ENCODE measurements at regions not wholly inside any gene's neighbourhood (a gene's known extent, or its start where the extent isn't known, plus 50 kb on each side); places are given as distances from the start of the nearest gene placed in this dataset.
"Not testable (repeated sequence)": the region's sequence is repeated elsewhere in the genome, so short reads cannot be mapped to it uniquely, and the experiment has no call there.

DNA sequence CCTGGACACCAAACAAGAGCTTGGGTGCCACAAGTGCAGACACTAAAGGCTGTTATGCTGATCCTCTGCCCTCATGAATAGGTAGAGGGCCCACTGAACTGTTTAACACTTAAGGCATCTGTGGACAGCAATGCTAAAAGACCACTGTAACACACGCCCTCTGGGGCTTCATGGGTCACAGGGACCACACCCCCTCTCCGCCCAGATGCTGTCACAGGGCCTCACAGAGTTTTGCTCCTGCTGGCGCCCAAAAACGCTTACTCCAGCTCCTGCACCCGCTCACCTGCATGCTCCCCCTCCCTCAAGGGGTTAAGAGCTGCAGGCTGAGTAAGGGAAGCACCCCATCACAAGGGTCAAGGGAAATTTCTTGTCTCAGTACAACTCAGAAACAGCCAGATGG is 141.8 kb upstream of the NUDT4 start:
- no peak for DNase-seq (ENCODE audit: extremely low read depth, low read depth, low spot score)

DNA sequence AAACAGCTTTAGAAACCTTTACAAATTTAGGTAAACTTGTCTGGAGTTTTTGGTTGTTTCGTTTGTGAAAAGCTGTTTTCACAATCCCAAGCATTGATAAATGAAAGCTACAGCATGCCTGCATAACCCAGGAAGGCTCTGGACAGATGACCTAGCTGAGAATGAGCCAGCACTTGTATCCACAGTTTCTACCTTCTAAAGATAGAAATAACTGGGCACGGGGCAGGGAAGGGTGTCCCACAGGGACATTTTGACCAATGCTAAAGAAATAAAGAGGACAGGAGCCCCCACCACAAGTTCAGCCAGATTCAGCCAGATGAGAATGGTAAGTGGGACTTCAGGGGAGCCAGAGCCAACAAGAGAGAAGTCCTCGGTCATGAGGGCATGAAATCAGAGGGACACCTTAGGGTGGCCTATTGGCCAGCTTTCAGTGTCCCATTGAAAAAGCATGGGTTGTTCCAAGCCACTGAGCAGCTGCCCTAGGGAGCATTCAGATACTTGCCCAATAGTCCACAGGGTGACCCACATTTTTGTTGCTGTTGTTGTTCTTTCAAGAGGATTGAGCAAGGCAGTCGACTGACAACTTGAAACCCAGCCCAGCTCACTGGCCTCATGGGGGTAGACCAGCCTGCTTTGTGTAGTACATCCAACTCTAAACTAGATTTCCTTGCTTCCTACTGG is 140.3 kb upstream of the NUDT4 start:
- no peak for DNase-seq (ENCODE audit: extremely low read depth, low read depth, low spot score)

DNA sequence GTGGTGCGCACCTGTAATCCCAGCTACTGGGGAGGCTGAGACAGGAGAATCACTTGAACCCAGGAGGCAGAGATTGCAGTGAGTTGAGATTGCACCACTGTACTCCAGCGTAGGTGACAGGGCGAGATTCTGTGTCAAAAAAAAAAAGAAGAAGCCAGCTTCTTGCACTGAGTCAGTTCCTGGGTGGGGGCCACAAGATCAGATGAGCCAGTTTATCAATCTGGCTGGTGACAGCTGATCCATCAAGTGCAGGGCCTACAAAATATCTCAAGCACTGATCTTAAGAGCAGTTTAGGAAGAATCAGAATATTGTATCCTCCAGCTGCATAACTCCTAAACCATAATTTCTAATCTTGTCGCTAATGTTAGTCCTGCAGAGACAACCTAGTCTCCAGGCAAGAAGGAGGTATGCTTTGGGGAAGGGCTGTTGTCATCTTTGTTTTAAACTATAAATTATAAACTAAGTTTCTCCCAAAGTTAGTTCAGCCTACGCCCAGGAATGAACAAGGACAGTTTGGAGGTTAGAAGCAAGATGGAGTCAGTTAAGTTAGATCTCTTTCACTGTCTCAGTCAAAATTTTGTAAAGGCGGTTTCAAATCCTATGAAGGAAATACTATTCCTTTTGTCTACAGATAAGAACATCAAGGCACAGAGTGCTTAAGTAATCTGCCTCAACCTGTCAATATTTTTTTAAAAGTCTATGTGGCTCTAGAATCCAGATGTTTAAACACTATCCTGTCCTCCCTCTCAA is 139.0 kb upstream of the NUDT4 start:
- not testable (repeated sequence) for DNase-seq (ENCODE audit: extremely low read depth, low read depth, low spot score)

DNA sequence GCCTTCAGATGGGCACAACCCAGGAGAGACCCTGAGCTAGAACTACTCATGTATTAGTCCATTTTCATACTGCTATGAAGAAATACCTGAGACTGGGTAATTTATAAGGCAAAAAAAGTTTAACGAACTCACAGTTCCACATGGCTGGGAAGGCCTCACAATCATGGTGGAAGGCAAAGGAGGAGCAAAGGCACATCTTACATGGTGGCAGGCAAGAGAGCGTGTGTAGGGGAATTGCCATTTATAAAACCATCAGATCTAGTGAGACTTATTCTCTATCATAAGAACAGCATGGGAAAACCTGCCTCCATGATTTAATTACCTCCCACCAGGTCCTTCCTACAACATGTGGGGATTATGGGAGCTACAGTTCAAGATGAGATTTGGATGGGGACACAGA is 137.9 kb upstream of the NUDT4 start:
- not testable (repeated sequence) for DNase-seq (ENCODE audit: extremely low read depth, low read depth, low spot score)

DNA sequence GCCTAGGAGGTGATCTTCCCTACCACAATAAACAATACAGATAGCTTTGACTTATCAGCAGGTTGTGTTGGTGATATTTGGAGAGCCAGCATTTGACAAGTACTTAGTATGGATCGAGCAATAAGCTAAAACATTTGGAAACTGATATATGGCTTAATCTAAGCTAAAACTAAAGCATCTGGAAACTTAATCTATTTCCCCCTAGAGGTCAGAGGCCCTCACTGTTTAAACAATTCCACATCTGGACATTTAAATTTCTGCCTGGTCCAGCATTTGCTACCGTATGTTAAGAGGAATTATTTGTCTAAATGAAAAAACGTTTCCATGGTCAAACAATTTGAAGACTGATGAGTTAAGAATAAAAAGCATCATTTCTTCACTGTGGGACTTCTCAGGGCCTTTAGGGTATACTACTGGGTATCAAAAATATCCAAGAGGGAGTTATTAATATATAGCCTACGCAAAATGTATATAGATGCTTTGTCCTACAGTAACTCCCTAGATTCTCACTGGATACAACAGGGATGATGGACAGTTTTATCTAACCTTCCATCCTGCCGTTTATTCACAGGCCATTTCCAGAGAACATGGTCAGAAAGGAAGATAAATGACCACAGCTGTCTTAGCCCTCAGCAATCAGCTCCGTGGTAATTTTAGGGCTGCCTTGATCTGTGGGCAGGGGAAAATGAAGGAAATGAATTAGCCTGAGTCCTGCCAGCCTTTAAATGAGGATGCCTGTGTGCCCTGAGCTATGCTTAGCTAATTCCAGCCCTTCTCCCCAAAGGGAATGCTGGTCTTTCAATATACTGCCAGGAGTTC is 135.4 kb upstream of the NUDT4 start:
- no peak for DNase-seq (ENCODE audit: extremely low read depth, low read depth, low spot score)

DNA sequence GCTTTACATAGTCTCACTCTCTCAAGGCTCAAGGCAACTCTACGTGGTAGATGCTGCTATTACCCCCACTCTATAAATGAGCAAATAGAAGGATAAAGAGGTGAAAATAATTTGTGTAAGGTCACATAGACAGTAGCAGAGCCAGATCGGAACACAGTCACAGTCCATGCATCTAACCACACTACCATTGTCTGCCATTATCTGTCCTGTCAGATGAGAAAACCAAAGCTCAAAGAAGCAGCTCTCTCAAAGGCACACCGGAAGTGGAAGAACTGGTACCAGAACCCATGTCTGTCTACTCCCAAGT is 134.4 kb upstream of the NUDT4 start:
- no peak for DNase-seq (ENCODE audit: extremely low read depth, low read depth, low spot score)

DNA sequence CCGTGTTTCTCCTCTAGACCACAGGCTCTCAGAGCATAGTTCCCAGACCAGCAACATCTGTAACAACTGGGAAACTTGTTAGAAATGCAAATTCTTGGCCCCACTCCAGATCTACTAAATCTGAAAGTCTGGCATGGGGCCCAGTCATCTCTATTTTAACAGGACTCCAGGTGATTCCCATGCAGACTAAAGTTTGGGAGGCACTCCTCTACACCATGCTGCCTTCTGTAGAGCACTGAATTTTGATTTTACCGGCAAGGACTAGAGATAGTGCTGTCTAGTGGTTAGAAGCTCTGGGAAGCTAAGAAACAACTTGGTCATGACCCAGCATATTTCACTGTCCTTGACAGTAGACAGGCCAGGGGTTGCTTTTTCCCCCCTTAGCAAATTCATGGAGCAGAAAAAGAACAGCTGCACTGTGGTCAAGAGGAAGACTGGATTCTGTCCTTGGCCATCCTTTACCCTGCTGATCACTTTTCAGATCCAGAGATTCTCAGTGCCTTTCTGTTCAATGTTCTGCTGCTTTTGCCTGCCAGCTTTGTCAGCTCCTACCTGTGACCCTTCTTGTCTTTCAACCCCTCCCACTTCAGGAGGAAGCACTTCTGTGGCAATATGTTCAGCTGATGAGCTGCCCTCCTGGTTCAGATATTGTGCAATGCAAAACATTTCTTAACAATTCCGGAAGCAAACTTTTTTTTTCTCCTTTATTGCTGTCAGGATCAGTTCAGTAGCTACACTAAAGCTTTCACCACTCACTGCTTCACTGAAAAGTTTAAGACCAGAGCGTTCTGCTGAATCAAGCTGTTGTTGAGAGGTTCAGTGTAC is 133.8 kb upstream of the NUDT4 start:
- no peak for DNase-seq (ENCODE audit: extremely low read depth, low read depth, low spot score)

DNA sequence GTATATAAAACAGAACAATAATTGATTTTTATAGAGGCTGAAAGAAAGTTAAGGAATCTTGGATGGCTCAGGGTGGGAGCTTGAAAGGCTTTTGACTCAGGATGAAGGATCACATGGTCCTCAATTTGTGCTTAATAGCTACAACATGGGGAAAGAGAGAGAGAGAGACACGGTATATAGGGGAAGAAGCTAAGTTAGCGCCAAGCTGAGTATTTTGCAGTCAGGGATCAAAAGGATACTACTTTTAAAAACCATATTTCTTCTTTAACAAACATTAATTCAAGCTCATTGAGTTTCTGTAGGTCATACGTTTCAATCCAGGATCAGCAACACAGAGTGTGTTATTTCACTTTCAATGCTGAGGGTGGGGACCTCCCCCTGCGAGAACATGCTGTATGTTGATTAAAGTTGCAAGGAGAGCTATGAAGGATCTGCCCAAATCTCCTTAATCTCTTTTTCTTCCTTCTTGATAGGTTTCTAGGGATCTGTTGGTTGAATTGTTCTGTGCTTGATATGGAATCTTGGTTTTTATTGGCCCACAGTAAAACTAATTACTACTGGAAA is 133.1 kb upstream of the NUDT4 start:
- no peak for DNase-seq (ENCODE audit: extremely low read depth, low read depth, low spot score)

DNA sequence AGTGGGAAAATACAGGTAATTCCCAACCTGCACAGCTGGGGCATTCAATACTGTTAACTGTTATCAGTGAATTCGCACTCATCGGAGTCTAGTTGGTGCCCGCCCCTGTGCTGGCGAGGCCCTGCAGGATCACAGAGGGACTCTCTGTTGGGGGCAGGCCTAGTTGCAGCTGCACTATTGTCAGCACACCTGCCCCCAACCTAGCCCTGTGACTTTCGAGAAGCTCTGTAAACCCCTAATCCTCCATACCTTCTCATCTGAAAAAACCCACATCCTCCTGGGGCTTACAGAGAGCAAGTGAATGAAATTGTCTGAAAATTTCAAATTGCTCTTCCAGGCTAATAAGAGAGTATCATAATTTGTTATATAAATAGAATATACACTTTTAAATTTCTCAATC is 132.2 kb upstream of the NUDT4 start:
- DNase-seq (ENCODE audit: extremely low read depth, low read depth, low spot score), result no peak

DNA sequence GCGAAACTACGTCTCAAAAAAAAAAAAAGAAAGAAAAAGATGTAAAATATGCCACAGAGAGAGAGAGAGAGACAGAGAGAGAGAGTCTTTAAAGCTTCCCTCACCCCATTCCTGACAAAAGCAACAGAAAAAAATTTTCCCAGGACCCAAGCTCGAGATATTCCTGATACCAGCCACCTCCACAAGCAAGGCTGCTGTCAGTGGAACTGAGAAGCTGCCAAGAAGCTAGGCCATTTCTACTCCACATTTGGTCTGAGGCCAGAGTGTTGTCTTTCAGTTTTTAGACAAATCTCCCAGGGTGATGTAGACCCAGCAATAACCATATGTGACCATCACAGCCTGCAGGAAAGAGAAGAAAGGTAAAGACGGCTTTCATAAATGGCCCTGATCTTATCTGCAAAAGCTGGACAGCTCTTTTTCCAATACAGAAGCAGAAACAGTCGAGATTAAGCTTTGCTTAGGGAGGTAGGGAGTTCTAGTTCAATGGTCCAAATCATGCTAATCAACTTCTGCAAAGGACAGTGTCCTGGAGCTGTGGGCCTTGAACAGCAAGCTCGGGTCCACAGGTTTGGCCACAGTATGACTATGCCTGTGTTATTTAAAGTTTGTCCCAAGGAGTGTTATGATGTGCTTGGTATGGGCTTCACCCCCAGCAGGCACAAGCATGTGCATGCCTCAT is 130.3 kb upstream of the NUDT4 start:
- DNase-seq (ENCODE audit: extremely low read depth, low read depth, low spot score), result no peak

DNA sequence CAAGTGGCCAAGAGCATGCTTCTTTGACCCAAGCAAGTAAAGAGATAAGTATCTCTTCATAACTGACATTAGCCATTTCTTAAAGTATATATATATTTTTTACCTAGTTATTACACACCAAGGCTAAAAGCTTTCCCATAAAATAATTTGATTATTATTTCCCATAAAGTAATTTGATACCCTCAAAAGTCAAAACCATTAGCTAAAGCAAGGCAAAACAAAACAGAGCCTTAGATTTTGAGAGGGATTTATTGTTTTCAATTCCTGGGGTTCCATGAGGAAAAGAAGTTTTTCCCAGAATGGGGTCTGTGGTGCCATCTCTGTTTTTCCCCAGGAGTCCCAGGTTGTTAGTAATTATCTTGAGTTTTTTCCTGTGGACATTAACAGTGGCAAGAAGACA is 125.5 kb upstream of the NUDT4 start:
- DNase-seq (ENCODE audit: extremely low read depth, low read depth, low spot score), result no peak

DNA sequence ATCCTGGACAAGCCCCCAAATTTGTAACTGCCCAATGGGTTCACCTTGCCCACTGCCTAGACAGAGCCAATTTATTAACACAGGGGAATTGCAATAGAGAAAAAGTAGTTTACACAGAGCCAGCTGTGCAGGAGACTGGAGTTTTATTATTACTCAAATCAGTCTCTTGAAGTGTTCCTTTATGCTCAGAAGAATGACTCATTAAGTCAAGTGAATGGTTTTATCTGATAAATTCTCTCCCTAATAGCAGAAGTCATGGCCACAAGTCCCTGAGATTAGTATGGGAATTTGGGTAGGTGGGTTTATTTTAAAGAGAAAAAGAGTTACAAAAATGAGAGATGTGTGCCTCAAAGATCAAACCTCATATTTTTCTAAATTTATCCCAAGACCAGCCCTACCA is 122.8 kb upstream of the NUDT4 start:
- no peak for DNase-seq (ENCODE audit: extremely low read depth, low read depth, low spot score)

DNA sequence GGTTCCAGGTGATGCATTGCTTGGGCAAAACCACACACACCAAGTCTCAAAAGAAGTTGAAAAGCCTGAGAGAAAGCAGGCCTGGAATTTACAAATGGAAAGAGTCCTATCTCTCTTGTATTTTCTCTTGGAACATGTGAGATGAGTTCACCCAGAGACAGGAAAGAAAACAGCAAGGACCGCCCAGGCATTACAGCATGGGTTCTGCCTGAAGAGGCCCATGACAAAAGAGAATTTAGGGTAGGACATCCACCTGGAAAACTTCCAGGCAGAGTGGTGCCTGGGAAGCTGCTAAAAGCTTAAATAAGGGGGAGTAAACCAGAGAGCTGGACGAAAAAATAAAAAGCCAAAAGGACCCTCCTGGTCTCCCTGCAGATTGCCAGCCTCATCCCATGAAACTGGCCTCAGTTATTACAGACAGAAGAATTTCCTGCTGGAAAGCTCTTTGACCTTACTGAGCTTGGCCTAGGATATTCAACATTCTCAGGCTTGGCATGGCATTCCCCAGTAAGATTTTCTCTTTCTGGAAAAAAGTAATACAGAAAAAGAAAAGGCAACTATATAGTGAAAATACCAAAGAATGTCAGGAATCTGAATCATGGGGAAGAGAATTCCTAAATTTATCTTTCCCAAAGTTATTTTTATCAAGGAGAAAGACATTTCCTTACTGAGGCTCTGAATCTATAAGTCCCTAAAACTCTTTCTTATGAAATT is 121.3 kb upstream of the NUDT4 start:
- no peak for DNase-seq (ENCODE audit: extremely low read depth, low read depth, low spot score)

DNA sequence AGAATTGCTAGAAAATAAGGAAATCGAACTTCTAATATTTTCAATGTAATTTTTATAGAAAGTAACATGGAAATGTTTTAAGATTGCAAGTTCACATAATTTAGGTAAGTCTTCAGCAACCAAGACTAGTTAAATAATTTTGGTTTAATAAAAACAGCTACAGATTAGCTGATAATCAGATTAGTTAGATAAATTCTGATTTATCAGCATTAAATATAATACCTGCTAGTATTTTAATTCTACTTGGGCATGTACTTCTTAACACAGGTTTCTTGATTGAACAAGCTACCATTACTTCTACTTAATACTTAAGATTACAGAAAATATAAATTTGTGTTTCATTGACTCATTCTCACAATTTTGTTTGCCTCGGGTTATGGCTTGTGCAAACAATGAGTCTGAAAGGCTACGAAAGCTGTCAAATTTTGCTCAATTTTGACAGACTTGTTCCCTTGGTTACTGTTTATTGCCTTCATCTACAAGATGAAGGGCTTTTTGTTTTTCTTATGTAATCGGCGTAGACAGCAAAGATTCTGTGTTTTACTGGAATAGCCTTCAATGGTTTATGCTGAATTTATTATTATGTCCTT is 116.1 kb upstream of the NUDT4 start:
- DNase-seq (ENCODE audit: extremely low read depth, low read depth, low spot score), result no peak

DNA sequence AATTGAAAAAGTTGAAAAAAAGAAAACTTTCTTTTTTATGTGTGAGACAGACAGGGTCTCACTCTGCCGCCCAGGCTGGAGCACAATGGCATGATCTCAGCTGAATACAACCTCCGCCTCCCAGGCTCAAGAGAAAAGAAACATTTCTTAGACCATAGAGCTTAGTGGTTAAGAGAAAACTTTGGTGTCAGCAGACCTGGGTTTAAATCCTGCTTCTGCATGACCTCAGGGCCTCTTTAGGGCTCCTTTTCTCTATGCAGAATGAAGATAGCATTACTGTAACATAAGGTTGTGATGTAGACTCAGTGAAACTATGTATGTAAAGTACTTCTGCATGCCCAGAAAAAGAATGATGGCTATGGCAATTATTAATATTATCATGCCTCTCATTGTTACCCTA is 104.7 kb upstream of the NUDT4 start:
- DNase-seq (ENCODE audit: extremely low read depth, low read depth, low spot score), result no peak

DNA sequence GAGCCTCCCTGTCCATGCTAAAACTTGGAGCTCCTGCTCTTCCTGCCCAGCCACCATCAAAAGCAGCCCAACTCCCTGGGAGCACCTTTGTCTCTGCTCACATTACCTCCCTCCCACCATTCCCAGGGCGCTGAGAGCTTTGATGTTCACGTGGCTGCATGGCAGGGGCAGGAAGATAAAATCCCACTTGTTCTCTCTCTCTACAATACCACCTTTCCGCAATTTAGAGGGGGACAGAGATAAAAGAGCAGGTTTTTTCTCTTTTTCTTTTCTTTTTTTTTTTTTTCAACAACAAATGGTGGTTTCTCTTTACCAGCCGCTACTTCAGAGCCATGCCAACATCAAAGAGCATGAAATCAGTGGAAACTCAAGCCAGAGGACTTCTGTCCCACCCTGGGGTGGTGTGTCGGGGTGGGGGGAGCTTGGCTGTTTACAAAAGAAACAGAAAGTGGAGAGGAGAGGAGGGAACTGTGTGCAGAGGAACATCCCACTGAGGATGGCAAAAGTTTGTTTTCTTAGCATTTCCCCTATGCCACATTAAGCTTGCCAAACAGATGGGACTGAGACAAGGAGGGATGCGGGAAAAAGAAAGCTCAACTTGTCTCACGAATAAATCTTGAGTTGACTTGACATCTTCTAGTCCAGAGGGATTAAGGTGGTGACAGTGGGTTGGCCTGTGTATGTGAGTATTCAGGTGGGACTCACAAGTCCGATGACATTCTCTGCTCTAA is 103.7 kb upstream of the NUDT4 start:
- DNase-seq (ENCODE audit: extremely low read depth, low read depth, low spot score), result no peak

DNA sequence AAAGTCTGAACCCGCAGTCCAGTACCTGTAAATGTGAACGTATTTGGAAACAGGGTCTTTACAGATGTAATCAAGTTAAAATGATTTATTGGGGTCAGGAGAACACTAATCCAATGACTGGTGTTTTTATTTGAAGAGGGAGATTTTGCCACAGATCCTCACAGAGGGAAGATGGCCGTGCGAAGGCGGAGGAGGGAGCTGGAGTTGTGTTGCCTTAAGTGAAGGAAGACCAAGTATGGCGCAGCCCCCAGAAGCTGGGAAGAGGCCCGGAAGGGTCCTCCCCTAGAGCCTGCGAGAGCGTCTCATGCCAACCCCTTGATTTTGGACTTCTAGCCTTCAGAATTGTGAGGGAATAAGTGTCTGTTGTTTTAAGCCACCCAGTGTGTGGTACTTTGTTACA is 102.8 kb upstream of the NUDT4 start:
- no peak for DNase-seq (ENCODE audit: extremely low read depth, low read depth, low spot score)

DNA sequence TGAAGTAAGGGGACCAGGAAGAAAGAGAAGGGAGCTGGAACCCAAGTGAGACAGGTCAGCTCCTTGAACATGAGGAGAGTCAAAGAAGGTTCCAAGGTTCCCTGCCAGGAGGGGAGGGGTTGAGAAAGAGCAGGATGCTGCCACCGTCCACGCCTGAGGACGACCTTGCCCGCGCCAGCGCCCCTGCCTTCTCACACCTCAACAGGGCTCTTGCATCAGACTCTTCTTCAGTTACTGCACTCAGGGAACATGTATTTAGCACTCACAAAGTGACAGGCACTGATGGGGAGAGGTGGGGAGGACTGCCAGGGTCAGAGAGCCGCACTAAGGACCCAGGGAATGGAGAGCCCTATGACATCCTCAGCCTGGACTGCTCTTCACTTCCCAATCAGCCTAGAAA is 102.1 kb upstream of the NUDT4 start:
- DNase-seq (ENCODE audit: extremely low read depth, low read depth, low spot score), result no peak
